HepG2 (cell line): ENCODE measurements at regions not wholly inside any gene's neighbourhood (a gene's known extent, or its start where the extent isn't known, plus 50 kb on each side); places are given as distances from the start of the nearest gene placed in this dataset.
"Not testable (repeated sequence)": the region's sequence is repeated elsewhere in the genome, so short reads cannot be mapped to it uniquely, and the experiment has no call there.

Experiments used
- AHR ChIP-seq: IDR thresholded peaks from 2 replicates; pipeline ENCODE4 v1.6.1; 2018; ENCODE audit warnings: missing genetic modification reagents, missing compliant biosample characterization
- CHD4 ChIP-seq: fragments of 200-600 bp; sonication (generic); IDR thresholded peaks from 2 replicates; pipeline ENCODE4 v1.7.0; 2017; ENCODE audit warnings: mild to moderate bottlenecking, low read length, borderline replicate concordance
- GZF1 ChIP-seq: sonication (generic); formaldehyde crosslinking; IDR thresholded peaks from 2 replicates; pipeline ENCODE4 v1.5.1; 2020; ENCODE audit warnings: mild to moderate bottlenecking, missing genetic modification reagents
- HCFC1 ChIP-seq: fragments of 150-350 bp; IDR thresholded peaks from 2 replicates; pipeline ENCODE4 v1.6.1; 2014; ENCODE audit warnings: low read depth, low read length
- MNT ChIP-seq: fragments of 450-650 bp; IDR thresholded peaks from 2 replicates; pipeline ENCODE4 v1.6.1; 2016
- POLR2A ChIP-seq, 2 experiments: IDR thresholded peaks; 2 replicates each; pipeline ENCODE4 v1.6.1; 2011; ENCODE audit warnings: low read depth in 2 of 2, low read length in 2 of 2, mild to moderate bottlenecking in 1 of 2, moderate library complexity in 1 of 2; ENCODE audit not compliant: insufficient read depth in 1 of 2
- RBM22 ChIP-seq: fragments of 200-400 bp; formaldehyde crosslinking; optimal IDR thresholded peaks from 2 replicates; pipeline ENCODE3; 2017; ENCODE audit warnings: mild to moderate bottlenecking, low read length, moderate library complexity
- RFX5 ChIP-seq: IDR thresholded peaks from 2 replicates; pipeline ENCODE4 v1.6.1; 2011; ENCODE audit warnings: low read depth, low read length, improper control_type of control experiment
- ZSCAN20 ChIP-seq: sonication (generic); formaldehyde crosslinking; IDR thresholded peaks from 2 replicates; pipeline ENCODE4 v1.4.0; 2020; ENCODE audit warnings: missing genetic modification reagents, mild to moderate bottlenecking, borderline replicate concordance
- ZZZ3 ChIP-seq: sonication (generic); formaldehyde crosslinking; IDR thresholded peaks from 2 replicates; pipeline ENCODE4 v1.4.0; 2020; ENCODE audit warnings: missing genetic modification reagents, mild to moderate bottlenecking, borderline replicate concordance

DNA sequence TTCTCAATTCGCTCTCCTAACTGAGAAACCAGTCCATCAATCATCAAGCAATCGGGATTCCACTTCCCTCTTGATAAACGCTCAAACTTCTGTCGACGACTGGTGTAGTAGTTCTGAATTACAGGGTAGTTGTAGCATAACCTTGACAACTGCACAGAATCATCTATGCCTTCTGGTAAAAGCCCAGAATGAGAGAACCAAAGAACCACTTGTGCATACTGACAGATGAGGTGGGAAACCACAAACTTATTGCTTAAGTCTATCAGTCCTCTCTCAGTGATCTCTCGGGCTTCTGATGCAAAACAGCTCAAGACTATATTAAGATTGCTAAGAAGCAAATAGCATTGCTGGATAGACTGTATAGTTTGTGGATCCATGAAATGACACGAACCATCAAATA lies 89.4 kb downstream of the TBR1 start:
- TF ChIP-seq RBM22; POLR2A (IDR thresholded peaks at IDR 0.05; ENCODE audit: insufficient read depth in 1 of 2, low read depth in 2 of 2, low read length in 2 of 2); HCFC1; ZSCAN20 (CRISPR knock-in tag); MNT; RFX5; GZF1 (CRISPR knock-in tag); CHD4; ZZZ3 (CRISPR knock-in tag); AHR (CRISPR knock-in tag): not testable (repeated sequence)
